ENCODE measurements at regions not wholly inside any gene's neighbourhood (a gene's known extent, or its start where the extent isn't known, plus 50 kb on each side); places are given as distances from the start of the nearest gene placed in this dataset.

DNA sequence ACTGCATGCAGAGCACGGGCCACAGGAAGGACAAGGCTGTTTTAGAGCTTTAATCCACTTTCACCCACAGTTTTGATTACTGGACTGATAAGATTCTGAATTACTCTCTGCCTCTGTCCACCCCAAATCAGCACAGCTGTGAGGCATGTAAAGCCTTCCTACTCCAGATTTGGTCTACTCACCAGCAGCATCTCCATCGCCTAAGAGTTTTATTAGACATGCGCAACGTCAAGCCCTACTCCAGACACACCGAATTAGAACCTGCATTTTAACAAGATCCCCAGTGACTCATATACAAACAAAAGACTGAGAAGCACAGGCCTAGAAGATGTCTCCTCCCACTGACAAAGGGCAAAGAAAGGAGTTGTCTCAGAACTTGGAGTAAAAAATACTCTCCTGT, 221.2 kb downstream of the TUSC7 start:
- H3K27ac ChIP-seq (replicated peaks; ENCODE audit: low read length): no peak overlapping the region
- no peak overlapping the region for H3K23ac ChIP-seq (ENCODE audit: low read depth, low read length, poor library complexity)
- H3K4me3 ChIP-seq (ENCODE audit: low read length in 2 of 2): no peak overlapping the region
- H2BK15ac ChIP-seq (ENCODE audit: low read length): no peak overlapping the region
- no peak overlapping the region for H3K4ac ChIP-seq (ENCODE audit: low read length)
- H3K14ac ChIP-seq (ENCODE audit: low read length): no peak overlapping the region
- peaks cover 0 to 5% of the 10 kb centered on the region in 2 donors for H3K9me3 ChIP-seq (replicated peaks in 1 of 2; ENCODE audit: control insufficient read depth in 2 of 2, insufficient read depth in 1 of 2, low read depth in 1 of 2, low read length in 2 of 2)
- no peak overlapping the region for H3K9ac ChIP-seq (ENCODE audit: low read depth, low read length, poor library complexity)
- H4K8ac ChIP-seq (ENCODE audit: low read depth, low read length): no peak overlapping the region
- H3K79me1 ChIP-seq (ENCODE audit: low read depth, low read length): no peaks in the 10 kb centered on the region
- no CpG with 5 or more reads among the region's 5 CpGs for WGBS, 2 donors (ENCODE audit: extremely low coverage in 2 of 2, insufficient read length in 2 of 2, insufficient replicate concordance in 1 of 2)
- no peak overlapping the region for H2BK120ac ChIP-seq (ENCODE audit: low read depth, low read length)
- no peak for DNase-seq (ENCODE audit: low spot score)
- H3K4me2 ChIP-seq (ENCODE audit: insufficient read depth, low read length, poor library complexity, severe bottlenecking): no peak overlapping the region
- peak overlapping the region; percentile 79 for H2AFZ ChIP-seq (ENCODE audit: low read length)
- no peak overlapping the region for H4K91ac ChIP-seq (ENCODE audit: low read depth, low read length, poor library complexity)
- H3K27me3 ChIP-seq (ENCODE audit: control insufficient read depth in 3 of 3, insufficient read depth in 3 of 3, low read depth in 1 of 3, low read length in 3 of 3): no peaks in the 10 kb centered on the region
- H3K4me1 ChIP-seq (ENCODE audit: control insufficient read depth in 2 of 2, insufficient read depth in 1 of 2, low read depth in 1 of 2, low read length in 2 of 2): peaks cover 3 to 4% of the 10 kb centered on the region in 2 donors
- no peak overlapping the region for H2BK5ac ChIP-seq (ENCODE audit: low read length)
- H3K36me3 ChIP-seq (replicated peaks in 1 of 2; ENCODE audit: control insufficient read depth in 2 of 2, insufficient read depth in 2 of 2, low read length in 2 of 2): no peaks in the 10 kb centered on the region
- no peak overlapping the region for H2AK5ac ChIP-seq (ENCODE audit: low read depth, low read length)
- no peak overlapping the region for H3K18ac ChIP-seq (ENCODE audit: low read length)
- H2BK12ac ChIP-seq (ENCODE audit: low read length): no peak overlapping the region

DNA sequence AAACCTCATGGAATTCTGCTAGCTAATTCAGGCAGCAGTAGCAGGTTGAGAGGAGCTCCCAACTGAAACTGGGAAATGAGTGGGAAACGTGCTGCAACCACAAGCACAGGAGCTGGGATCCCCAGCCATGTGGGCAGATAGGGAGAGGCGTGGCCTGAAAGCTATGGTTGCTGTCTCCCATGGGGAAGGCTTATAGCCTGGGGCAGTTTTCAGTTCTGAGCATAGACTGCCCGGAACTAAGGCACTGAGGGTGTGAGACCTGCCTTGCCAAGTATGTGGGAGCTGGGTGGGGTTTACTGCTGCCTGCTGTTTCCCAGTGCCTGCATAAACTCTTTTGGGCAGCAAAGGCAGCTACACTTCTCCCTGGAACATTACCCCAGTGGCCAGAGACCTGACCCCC, 229.5 kb downstream of the TUSC7 start:
- DNase-seq (ENCODE audit: low spot score): no peak
- Histone ChIP-seq H3K9ac (ENCODE audit: low read depth, low read length, poor library complexity) (no peak overlapping the region), H3K4me3 (ENCODE audit: low read length in 2 of 2) (no peak overlapping the region), H3K27ac (replicated peaks; ENCODE audit: low read length) (no peak overlapping the region), H2BK12ac (ENCODE audit: low read length) (no peak overlapping the region), H2BK120ac (ENCODE audit: low read depth, low read length) (no peak overlapping the region), H4K91ac (ENCODE audit: low read depth, low read length, poor library complexity) (no peak overlapping the region), H3K79me1 (ENCODE audit: low read depth, low read length) (no peaks in the 10 kb centered on the region), H2AK5ac (ENCODE audit: low read depth, low read length) (no peak overlapping the region), H3K4ac (ENCODE audit: low read length) (no peak overlapping the region), H3K4me1 (ENCODE audit: control insufficient read depth in 2 of 2, insufficient read depth in 1 of 2, low read depth in 1 of 2, low read length in 2 of 2) (no peaks in the 10 kb centered on the region), H2BK15ac (ENCODE audit: low read length) (no peak overlapping the region), H2AFZ (ENCODE audit: low read length) (no peak overlapping the region), H3K9me3 (replicated peaks in 1 of 2; ENCODE audit: control insufficient read depth in 2 of 2, insufficient read depth in 1 of 2, low read depth in 1 of 2, low read length in 2 of 2) (peaks cover 0 to 2% of the 10 kb centered on the region in 2 donors), H3K36me3 (replicated peaks in 1 of 2; ENCODE audit: control insufficient read depth in 2 of 2, insufficient read depth in 2 of 2, low read length in 2 of 2) (no peaks in the 10 kb centered on the region), H4K8ac (ENCODE audit: low read depth, low read length) (no peak overlapping the region), H3K18ac (ENCODE audit: low read length) (no peak overlapping the region), H3K14ac (ENCODE audit: low read length) (no peak overlapping the region), H2BK5ac (ENCODE audit: low read length) (no peak overlapping the region), H3K4me2 (ENCODE audit: insufficient read depth, low read length, poor library complexity, severe bottlenecking) (no peak overlapping the region), H3K23ac (ENCODE audit: low read depth, low read length, poor library complexity) (no peak overlapping the region), H3K27me3 (ENCODE audit: control insufficient read depth in 3 of 3, insufficient read depth in 3 of 3, low read depth in 1 of 3, low read length in 3 of 3) (no peaks in the 10 kb centered on the region)
- no CpG with 5 or more reads among the region's 3 CpGs for WGBS, 2 donors (ENCODE audit: extremely low coverage in 2 of 2, insufficient read length in 2 of 2, insufficient replicate concordance in 1 of 2)

DNA sequence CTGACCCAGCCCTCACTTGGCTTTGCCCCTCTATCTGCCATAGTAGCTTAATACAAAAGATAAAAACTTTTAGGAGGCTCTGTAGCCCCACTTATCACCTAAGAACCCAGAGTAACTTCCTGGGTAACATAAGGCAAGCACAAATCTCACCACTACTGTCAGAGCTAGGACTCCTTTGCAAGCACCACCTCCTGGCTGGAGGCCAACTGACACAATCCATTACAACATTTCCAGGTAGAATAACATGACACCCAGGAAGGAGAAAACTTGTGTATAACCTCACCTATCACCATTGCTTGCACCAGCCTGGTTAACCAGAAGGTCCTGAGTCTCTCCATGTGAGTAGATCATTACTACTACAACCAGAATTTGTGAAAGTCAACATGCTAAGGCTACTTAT, 230.0 kb downstream of the TUSC7 start:
- Histone ChIP-seq H3K79me1 (ENCODE audit: low read depth, low read length) (no peaks in the 10 kb centered on the region), H3K14ac (ENCODE audit: low read length) (no peak overlapping the region)

DNA sequence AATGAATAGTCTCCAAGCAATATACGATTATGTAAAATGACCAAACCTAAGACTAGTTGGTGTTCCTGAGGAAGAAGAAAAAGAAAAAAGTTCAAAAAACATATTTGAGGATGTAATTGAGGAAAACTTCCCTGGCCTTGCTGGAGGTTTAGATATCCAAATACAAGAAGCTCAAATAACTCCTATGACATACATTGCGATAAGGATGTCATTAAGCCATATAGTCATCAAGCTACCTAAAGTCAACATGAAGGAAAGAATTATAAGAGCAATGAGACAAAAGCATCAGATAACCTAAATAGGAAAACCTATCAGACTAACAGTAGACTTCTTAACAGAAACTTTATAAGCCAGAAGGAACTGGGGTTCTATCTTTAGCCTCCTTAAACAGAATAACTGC, 231.1 kb downstream of the TUSC7 start:
- Histone ChIP-seq H3K4me2 (ENCODE audit: insufficient read depth, low read length, poor library complexity, severe bottlenecking) (no peak overlapping the region), H2AFZ (ENCODE audit: low read length) (no peak overlapping the region), H3K27ac (replicated peaks; ENCODE audit: low read length) (no peak overlapping the region), H2BK5ac (ENCODE audit: low read length) (no peak overlapping the region), H3K18ac (ENCODE audit: low read length) (no peak overlapping the region), H4K91ac (ENCODE audit: low read depth, low read length, poor library complexity) (no peak overlapping the region), H3K79me1 (ENCODE audit: low read depth, low read length) (no peaks in the 10 kb centered on the region), H3K4me3 (ENCODE audit: low read length in 2 of 2) (no peak overlapping the region), H3K9ac (ENCODE audit: low read depth, low read length, poor library complexity) (no peak overlapping the region), H3K9me3 (replicated peaks in 1 of 2; ENCODE audit: control insufficient read depth in 2 of 2, insufficient read depth in 1 of 2, low read depth in 1 of 2, low read length in 2 of 2) (peaks cover 0 to 2% of the 10 kb centered on the region in 2 donors), H3K27me3 (ENCODE audit: control insufficient read depth in 3 of 3, insufficient read depth in 3 of 3, low read depth in 1 of 3, low read length in 3 of 3) (no peaks in the 10 kb centered on the region), H3K4ac (ENCODE audit: low read length) (no peak overlapping the region), H2BK120ac (ENCODE audit: low read depth, low read length) (no peak overlapping the region), H2BK15ac (ENCODE audit: low read length) (no peak overlapping the region), H3K4me1 (ENCODE audit: control insufficient read depth in 2 of 2, insufficient read depth in 1 of 2, low read depth in 1 of 2, low read length in 2 of 2) (no peaks in the 10 kb centered on the region), H4K8ac (ENCODE audit: low read depth, low read length) (no peak overlapping the region), H3K23ac (ENCODE audit: low read depth, low read length, poor library complexity) (no peak overlapping the region), H3K14ac (ENCODE audit: low read length) (no peak overlapping the region), H3K36me3 (replicated peaks in 1 of 2; ENCODE audit: control insufficient read depth in 2 of 2, insufficient read depth in 2 of 2, low read length in 2 of 2) (no peaks in the 10 kb centered on the region), H2AK5ac (ENCODE audit: low read depth, low read length) (no peak overlapping the region), H2BK12ac (ENCODE audit: low read length) (no peak overlapping the region)
- no CpG with 5 or more reads among the region's 2 CpGs for WGBS, 2 donors (ENCODE audit: extremely low coverage in 2 of 2, insufficient read length in 2 of 2, insufficient replicate concordance in 1 of 2)
- DNase-seq (ENCODE audit: low spot score): no peak

More for the DNA sequence above, 230.0 kb downstream of the TUSC7 start:
- no peaks in the 10 kb centered on the region for H3K36me3 ChIP-seq (replicated peaks in 1 of 2; ENCODE audit: control insufficient read depth in 2 of 2, insufficient read depth in 2 of 2, low read length in 2 of 2)
- H2AFZ ChIP-seq (ENCODE audit: low read length): no peak overlapping the region
- no peak overlapping the region for H3K4ac ChIP-seq (ENCODE audit: low read length)
- no peak overlapping the region for H2AK5ac ChIP-seq (ENCODE audit: low read depth, low read length)
- H3K27me3 ChIP-seq (ENCODE audit: control insufficient read depth in 3 of 3, insufficient read depth in 3 of 3, low read depth in 1 of 3, low read length in 3 of 3): no peaks in the 10 kb centered on the region
- no peak overlapping the region for H4K8ac ChIP-seq (ENCODE audit: low read depth, low read length)
- no peak overlapping the region for H3K9ac ChIP-seq (ENCODE audit: low read depth, low read length, poor library complexity)
- peaks cover 0 to 2% of the 10 kb centered on the region in 2 donors for H3K9me3 ChIP-seq (replicated peaks in 1 of 2; ENCODE audit: control insufficient read depth in 2 of 2, insufficient read depth in 1 of 2, low read depth in 1 of 2, low read length in 2 of 2)
- H2BK5ac ChIP-seq (ENCODE audit: low read length): no peak overlapping the region
- no peaks in the 10 kb centered on the region for H3K4me1 ChIP-seq (ENCODE audit: control insufficient read depth in 2 of 2, insufficient read depth in 1 of 2, low read depth in 1 of 2, low read length in 2 of 2)
- no peak overlapping the region for H4K91ac ChIP-seq (ENCODE audit: low read depth, low read length, poor library complexity)
- H2BK15ac ChIP-seq (ENCODE audit: low read length): no peak overlapping the region
- no peak overlapping the region for H3K23ac ChIP-seq (ENCODE audit: low read depth, low read length, poor library complexity)
- H3K18ac ChIP-seq (ENCODE audit: low read length): no peak overlapping the region
- H3K27ac ChIP-seq (replicated peaks; ENCODE audit: low read length): no peak overlapping the region
- no peak overlapping the region for H2BK120ac ChIP-seq (ENCODE audit: low read depth, low read length)
- H3K4me2 ChIP-seq (ENCODE audit: insufficient read depth, low read length, poor library complexity, severe bottlenecking): no peak overlapping the region
- no peak overlapping the region for H3K4me3 ChIP-seq (ENCODE audit: low read length in 2 of 2)
- no peak for DNase-seq (ENCODE audit: low spot score)
- no peak overlapping the region for H2BK12ac ChIP-seq (ENCODE audit: low read length)

Data from neuronal stem cell (in vitro differentiated cells).